ENCODE measurements at regions not wholly inside any gene's neighbourhood (a gene's known extent, or its start where the extent isn't known, plus 50 kb on each side); places are given as distances from the start of the nearest gene placed in this dataset.

- DNase-seq: no peak
- H3K9me2 ChIP-seq (replicated peaks; ENCODE audit: insufficient read depth, low read length): no peaks in the 10 kb centered on the region
- no peaks in the 10 kb centered on the region; the same call in 1 of the 2 replicates for H3F3A ChIP-seq (ENCODE audit: insufficient read depth, low read length)
- no peaks in the 10 kb centered on the region for H3K79me2 ChIP-seq (ENCODE audit: low read length)
- no peaks in the 10 kb centered on the region for H4K20me1 ChIP-seq (ENCODE audit: insufficient read depth, low read length)
- no peak overlapping the region for H2AFZ ChIP-seq (ENCODE audit: low read length)
- no peaks in the 10 kb centered on the region for H3K36me3 ChIP-seq (replicated peaks; ENCODE audit: insufficient read depth, low read length)
- no peaks in the 10 kb centered on the region for H3K27me3 ChIP-seq (replicated peaks; ENCODE audit: insufficient read depth, low read length)
- no peak overlapping the region for H3K4me2 ChIP-seq (ENCODE audit: low read depth, low read length)
- no peak overlapping the region for H3K9ac ChIP-seq (ENCODE audit: low read length)
- TF ChIP-seq EZH2 (optimal IDR thresholded peaks at IDR 0.05; ENCODE audit: low read depth, low read length) (no peak), EZH2phosphoT487 (IDR thresholded peaks at IDR 0.05; ENCODE audit: low read length) (no peak), CTCF (IDR thresholded peaks at IDR 0.05; ENCODE audit: low read length) (no peak)
- H3K27ac ChIP-seq (ENCODE audit: low read length): no peak overlapping the region
- H3K9me3 ChIP-seq (replicated peaks; ENCODE audit: insufficient read depth, low read length): no peaks in the 10 kb centered on the region
- no peak overlapping the region for H3K4me3 ChIP-seq (ENCODE audit: low read length)
- H3K4me1 ChIP-seq (ENCODE audit: low read length): no peaks in the 10 kb centered on the region
Measured at GRCh38 chr3:159371961-159372360, 570.1 kb downstream of the MFSD1 start.

- no peaks in the 10 kb centered on the region for H3K4me1 ChIP-seq (ENCODE audit: low read length)
- no peaks in the 10 kb centered on the region for H4K20me1 ChIP-seq (ENCODE audit: insufficient read depth, low read length)
- no peak overlapping the region for H3K9ac ChIP-seq (ENCODE audit: low read length)
Measured at GRCh38 chr3:159378396-159379194, 576.7 kb downstream of the MFSD1 start.

GRCh38 chr3:159380891-159381290, 579.0 kb downstream of the MFSD1 start:
- Histone ChIP-seq H3K36me3 (replicated peaks; ENCODE audit: insufficient read depth, low read length) (no peaks in the 10 kb centered on the region), H3K4me3 (ENCODE audit: low read length) (no peak overlapping the region), H3K9me3 (replicated peaks; ENCODE audit: insufficient read depth, low read length) (no peaks in the 10 kb centered on the region), H3K27me3 (replicated peaks; ENCODE audit: insufficient read depth, low read length) (no peaks in the 10 kb centered on the region), H2AFZ (ENCODE audit: low read length) (no peak overlapping the region), H3K79me2 (ENCODE audit: low read length) (no peaks in the 10 kb centered on the region), H3K9ac (ENCODE audit: low read length) (no peak overlapping the region), H3K4me2 (ENCODE audit: low read depth, low read length) (no peak overlapping the region), H3K9me2 (replicated peaks; ENCODE audit: insufficient read depth, low read length) (no peaks in the 10 kb centered on the region), H3K4me1 (ENCODE audit: low read length) (no peaks in the 10 kb centered on the region), H3F3A (ENCODE audit: insufficient read depth, low read length) (no peaks in the 10 kb centered on the region), H4K20me1 (ENCODE audit: insufficient read depth, low read length) (no peaks in the 10 kb centered on the region), H3K27ac (ENCODE audit: low read length) (no peak overlapping the region)
- TF ChIP-seq CTCF (IDR thresholded peaks at IDR 0.05; ENCODE audit: low read length): no peak
- DNase-seq: no peak

More at GRCh38 chr3:159378396-159379194, 576.7 kb downstream of the MFSD1 start:
- TF ChIP-seq EZH2 (optimal IDR thresholded peaks at IDR 0.05; ENCODE audit: low read depth, low read length): no peak
- no peak for TF ChIP-seq CTCF (IDR thresholded peaks at IDR 0.05; ENCODE audit: low read length)
- no peak for TF ChIP-seq EZH2phosphoT487 (IDR thresholded peaks at IDR 0.05; ENCODE audit: low read length)
- no peak overlapping the region for H3K27ac ChIP-seq (ENCODE audit: low read length)
- no peak overlapping the region for H2AFZ ChIP-seq (ENCODE audit: low read length)
- H3K4me2 ChIP-seq (ENCODE audit: low read depth, low read length): no peak overlapping the region
- DNase-seq: no peak
- no peaks in the 10 kb centered on the region for H3K36me3 ChIP-seq (replicated peaks; ENCODE audit: insufficient read depth, low read length)
- no peak overlapping the region for H3K4me3 ChIP-seq (ENCODE audit: low read length)
- no peaks in the 10 kb centered on the region for H3K79me2 ChIP-seq (ENCODE audit: low read length)
- no peaks in the 10 kb centered on the region for H3K9me3 ChIP-seq (replicated peaks; ENCODE audit: insufficient read depth, low read length)
- no peaks in the 10 kb centered on the region; the same call in 1 of the 2 replicates for H3F3A ChIP-seq (ENCODE audit: insufficient read depth, low read length)
- no peaks in the 10 kb centered on the region for H3K27me3 ChIP-seq (replicated peaks; ENCODE audit: insufficient read depth, low read length)
- H3K9me2 ChIP-seq (replicated peaks; ENCODE audit: insufficient read depth, low read length): no peaks in the 10 kb centered on the region

Measured in MM.1S (cell line).